ENCODE measurements at regions not wholly inside any gene's neighbourhood (a gene's known extent, or its start where the extent isn't known, plus 50 kb on each side); places are given as distances from the start of the nearest gene placed in this dataset.

DNA sequence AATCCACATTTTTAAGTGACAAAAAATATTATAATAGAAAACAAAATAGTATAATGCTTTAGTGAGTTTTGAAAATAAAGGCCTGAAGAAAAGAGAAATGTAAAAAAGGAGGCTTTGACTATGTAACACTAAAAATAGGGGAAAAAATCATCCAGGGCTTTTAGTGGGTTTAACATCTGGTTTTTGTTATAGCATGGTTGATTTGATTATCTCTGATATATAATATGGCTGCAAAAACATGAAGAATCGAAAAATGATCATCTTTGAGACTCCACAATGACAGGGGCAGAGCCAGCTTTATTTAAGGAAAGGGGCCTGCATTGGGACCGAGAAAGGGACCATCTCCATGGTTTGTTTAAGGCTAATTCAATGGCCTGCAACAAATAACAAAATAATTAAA is 393.8 kb downstream of the PLK2 start:
- DNase-seq = no peak

DNA sequence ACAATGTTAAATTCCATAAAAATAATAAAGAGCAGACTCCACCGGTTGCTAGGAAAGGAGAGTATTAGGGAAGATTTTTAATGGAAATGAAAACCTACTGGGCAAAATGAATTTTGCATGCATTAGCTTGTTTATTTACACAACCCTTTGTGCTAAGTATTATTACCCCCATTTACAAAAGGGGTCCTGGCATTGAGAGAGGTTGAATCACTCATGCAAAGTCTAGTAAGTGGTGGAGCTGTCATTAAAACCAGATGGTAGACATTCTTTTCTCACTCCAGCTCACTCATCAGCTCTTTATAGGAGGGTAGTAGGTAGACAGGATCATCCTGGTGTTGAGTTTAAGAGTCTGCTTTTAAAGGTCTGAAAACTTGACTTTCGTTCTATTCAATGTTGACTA is 395.1 kb downstream of the PLK2 start:
- no peak for DNase-seq

DNA sequence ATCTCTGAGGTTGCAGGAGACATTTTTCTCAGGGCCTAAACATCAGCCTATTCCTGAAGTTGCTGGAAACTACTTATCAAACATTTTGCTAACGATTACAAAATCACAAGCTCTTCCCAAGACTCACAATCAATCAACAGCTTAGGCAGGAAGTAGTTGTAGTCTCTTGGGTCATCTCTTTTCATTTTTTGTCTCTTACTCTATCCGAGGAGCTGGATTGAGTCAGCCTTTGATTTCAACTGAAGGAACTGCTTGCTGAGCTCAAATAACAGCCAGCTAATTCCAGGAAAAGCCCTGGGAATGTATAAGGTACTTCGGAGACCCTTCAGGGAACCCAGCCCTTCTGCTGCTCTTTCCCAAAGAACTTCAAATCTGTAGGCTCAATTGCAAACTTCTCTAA is 398.9 kb downstream of the PLK2 start:
- no peak for DNase-seq

DNA sequence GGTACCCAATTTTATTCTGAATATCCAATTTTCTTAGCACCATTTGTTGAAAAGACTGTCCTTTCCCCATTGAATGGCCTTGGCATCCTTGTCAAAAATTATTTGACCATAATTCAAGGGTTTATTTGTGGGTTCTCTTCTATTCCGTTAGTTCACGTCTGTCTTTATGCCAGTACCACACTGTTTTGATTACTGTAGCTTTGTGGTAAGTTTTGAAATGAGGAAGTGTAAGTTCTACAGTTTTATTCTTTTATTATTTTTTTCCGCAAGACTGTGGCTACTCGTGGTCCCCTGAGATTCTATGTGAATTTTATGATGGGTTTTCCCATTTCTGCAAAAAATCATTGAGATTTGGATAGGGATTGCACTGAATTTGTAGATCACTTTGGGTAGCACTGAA is 402.6 kb downstream of the PLK2 start:
- no peak for DNase-seq

DNA sequence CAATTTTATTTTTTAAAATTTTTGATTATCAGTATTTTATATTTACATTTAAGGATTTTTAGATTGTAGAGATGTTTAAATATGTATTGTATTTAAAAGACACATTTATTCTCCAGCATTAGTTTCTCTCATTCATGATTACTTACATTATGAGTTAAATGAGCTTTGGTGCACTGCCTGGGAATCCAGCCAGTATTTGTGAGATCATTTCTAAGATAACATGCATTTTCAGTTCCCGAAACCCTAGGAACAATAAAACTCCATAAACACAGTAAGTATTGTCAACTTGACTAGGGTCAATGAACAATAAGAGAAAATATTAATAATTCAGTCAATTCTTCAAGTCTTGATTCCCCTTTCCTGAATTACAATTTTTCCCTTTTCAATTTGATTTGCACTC is 403.3 kb downstream of the PLK2 start:
- DNase-seq = no peak

DNA sequence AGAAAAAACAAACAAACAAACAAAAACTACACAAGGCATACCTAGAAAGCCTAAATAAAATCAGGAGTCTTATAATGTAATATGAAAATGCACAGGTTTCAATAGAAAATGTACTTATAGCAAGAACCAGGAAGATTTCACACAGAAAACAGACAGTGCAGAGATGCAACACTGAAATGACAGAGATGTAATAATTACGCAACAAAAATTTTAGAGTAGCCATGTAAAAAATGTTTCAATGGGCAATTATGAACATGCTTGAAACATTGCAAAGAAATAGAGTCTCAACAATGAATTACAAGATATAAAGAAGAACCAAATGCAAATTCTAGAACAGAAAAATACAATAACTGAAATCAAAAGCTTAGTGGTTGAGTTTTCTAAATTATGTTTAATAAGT is 405.9 kb downstream of the PLK2 start:
- DNase-seq = no peak

DNA sequence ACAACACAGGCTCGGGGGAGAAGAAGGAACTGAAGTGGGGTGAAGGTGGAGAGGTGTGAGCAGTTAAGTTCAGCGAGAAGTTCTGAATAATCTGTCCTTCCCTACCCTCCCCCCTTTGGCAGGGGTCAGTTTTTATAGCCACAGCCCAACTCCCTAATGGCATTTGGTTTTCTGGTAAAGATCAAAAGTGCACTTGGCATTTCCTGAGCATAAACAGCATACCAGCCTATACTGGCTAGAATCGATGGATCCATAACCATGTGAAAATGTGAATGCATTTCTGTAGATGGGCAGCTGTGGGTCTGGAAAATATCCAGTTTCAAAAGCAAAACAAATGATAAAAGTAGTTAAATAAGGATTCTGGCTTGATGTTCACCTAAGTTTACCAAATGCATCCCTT is 410.9 kb downstream of the PLK2 start:
- DNase-seq = no peak

DNA sequence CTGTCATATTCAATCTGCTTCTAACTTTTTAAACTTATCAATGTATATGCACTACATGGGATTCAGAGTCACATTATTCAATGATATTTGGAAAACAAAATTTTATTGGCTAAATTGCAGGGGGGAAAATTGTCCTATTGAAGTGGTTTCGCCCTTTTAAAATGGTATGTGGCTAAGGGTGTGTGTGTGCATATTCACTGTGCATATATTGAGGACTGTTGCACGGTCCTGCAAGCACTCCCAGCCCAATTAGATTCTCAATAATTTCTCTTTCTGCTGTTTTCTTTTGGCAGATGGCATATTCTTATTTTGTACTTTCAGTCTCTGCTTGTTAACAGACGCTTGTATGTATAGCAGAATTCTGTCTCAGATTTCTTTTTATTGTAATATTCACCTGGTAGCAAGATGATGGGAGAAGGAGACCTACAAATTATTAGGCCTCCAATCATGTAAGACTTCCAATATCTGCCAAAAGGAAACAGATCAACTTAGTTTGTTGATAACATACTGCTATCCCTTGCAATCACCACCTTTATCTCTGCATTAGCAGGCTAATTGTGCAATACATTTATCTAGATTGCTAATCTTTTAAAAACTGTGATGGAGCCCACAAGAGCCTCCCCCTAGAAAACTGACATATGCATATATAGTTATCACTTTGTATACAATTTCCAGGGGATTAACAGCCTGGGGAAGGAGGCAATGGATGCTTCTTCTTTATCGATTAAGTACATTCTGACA is 411.5 kb downstream of the PLK2 start:
- DNase-seq = no peak

DNA sequence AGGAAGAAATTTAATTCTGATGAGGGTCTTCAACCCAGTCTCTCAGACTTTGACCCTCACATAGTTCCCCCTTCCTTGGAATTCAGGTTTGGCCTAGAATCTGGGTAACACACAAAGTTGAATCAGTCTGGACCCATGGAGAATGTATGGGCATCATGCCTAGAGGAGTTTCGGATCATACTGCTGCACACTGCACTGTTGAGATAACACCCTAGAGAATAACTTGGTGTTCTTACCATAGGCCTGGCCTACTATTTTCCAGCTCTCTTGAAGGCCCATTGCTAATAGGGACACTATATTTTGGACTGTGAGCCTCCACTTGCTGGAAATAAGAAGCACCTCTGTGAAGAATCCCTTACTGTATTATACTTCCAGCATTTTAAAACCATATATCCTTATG is 413.5 kb downstream of the PLK2 start:
- DNase-seq = no peak

DNA sequence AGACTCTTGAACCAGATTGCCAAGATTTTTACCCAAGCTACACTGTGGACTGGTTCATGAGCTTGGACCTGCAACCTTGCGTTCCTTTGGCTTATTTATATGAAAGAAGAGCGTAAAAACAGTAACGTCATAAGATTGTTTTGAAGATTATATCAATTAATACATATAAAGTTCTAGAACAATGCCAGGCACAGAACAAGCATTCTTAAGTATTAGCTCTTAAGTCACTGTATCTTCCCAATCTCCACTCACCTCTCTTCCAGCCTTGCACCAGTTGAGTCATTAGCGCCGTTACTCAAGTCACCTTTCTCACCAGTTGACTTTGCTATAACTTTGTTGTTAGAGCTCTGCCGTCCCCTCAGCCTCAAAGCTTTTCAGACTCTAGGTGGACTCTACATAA is 415.7 kb downstream of the PLK2 start:
- no peak for DNase-seq

DNA sequence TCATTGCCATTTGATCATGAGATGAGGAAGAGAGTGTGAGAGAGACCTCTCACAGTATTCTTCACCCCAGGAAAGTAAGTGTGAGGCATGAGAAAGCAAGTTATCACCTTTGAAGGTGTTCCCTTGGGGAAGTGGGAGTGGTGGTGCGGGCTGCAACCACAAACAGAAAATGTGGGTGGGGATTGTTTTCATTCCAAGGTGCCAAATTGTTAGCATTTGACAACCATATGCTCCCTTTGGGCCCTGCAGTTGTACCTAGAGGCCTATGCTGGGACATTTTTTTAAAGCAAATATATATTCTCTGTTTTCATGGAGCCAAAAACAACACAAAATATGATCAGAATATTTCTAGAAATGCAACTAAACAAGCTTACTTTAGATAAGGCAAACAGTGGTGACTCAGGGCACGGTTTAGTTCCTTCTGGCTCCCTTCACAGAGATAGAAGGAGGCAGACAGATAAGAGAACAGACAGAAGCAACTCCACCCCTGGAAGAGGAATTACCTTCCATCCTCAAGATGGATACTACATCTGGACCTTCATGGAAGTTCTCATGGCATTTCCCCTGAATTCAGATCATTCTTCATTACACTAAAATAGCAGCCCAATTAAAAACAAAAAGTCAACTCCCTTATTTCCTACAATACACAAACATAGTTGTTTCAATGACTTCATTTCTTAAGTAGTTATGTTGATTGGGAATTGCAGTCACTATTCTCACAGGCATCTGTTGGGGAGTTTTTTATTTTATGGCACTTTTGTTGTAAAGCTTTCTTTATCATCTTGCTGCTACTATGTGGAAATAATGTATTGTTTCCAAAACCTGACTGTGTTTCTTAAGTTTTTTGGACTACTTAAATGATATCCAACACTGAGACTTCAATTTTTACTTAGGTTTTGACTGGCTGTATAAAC is 416.6 kb downstream of the PLK2 start:
- DNase-seq = no peak

DNA sequence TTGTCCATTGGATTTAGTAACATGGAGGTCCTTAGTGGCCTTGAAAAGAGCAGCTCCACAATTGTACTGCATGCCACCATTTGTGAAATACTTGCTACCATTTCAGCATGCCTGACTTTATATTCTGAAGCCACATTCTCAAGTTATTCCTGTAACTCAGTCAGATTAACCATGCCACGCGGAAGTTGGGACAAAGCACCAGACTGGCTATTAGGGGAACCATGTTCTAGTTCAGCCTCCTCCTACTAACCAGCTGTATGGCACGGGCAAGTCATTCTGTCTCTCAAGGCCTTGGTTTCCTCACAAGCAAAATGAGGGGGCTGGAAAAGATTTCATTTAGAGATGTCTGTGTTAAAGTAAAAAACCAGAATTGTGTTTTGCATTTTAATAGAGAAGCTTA is 418.0 kb downstream of the PLK2 start:
- DNase-seq = no peak

DNA sequence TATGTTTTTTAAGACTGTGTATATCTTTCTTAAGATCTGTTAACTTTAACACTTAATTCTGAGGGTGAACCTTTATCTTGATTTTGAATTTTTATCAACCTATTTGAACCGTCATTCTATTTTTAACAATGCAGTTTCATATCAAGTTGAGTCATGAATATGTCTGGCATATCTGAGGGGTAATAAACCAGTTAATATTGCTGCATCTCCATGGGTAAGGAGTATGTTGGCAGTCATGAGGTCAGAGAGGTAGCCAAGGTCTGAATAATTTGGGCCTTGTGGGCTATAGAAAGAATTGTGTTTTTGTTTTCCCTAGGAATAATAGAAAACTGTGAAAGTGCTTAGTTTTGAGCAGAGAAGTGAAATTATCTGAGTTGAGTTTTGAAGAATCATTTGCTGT is 419.0 kb downstream of the PLK2 start:
- no peak for DNase-seq

DNA sequence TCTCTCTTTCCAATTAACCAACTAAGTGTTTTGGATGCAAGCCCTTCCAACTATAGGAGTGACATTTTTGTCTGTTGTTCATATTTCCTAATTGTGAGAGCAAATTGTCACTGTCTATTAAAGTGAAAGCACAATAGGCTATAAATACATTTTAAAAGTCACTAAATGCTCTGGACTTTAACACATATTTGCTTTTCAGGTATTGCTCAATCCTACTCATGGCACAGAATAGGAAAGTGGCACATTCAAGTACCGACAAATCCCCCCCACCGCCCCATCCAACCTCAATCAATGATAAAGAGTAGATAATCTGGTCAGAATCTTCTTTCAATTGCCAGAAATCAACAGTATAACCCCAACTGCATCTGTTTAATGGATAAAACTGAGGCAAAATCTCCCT is 419.8 kb downstream of the PLK2 start:
- no peak for DNase-seq

DNA sequence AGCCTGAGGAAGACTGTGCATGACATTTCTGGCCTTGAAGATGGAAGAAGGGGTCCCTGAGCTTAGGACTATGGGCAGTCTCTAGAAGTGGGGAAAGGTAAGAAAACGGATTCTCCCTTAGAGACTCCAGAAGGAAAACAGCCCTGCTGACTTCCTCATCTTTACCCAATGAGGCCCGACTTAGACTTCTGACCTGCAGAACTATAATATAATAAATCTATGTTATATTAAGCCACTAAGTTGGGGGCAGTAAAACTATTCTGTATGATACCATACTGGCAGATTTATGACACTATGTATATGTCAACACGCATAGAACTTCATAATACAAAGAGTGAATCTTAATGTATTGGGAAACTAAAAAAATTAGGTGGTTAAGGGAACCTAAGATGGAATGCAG is 422.0 kb downstream of the PLK2 start:
- no peak for DNase-seq

DNA sequence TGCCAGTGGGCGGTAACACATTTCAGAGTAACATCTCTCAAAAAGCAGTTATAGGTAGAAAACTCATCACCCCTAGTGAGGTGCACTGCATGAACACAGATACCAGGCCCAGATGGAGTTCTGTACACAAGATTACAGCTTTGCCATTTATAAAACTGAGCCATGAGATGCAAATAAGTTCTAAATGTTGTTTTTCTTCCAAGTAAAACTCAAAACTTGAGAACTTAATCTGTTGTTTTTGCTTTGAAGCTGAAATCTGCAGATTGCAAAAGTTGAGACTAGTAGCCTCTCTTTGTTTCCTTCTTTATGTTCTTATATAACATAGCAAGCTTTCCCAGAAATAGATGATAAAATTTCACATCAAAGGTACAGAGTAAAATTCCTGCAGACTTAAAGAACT is 434.1 kb downstream of the PLK2 start:
- DNase-seq = no peak

DNA sequence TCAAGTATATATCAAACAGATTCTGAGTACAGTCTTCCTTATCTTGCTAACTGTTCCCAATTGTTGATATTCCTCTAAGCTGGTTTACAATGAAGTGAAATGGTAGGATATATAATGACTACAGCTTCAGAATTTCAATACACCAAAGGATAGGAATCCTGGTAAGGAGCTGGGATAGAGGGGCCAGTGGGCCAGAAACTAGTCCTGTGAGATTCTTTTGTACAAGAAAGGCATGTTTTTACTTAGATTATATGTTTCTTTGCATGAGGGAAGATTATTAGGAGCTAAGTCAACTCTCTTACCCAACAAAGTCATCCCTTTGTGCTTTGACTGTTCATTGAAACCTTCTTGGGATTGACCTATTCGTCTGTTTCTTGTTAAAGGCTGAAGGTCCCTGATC is 435.7 kb downstream of the PLK2 start:
- no peak for DNase-seq

DNA sequence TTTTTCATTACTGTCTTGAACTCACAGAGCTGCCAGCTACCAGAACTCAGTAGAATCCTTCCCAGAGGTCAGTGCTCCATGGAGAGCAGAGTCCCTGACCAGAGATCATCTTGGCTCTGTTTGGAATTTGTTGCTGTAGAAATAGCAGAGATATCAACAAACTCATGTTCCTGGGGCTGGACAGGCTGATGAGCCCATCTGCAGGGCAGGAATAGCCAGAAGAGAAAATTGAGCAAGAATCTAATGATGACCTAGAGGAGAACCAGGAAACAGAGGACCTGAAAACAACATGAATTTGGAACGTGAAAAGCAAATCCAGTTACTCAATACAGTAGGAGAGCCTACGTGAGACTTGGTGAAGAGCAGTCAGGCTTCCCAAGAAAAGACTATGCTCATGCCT is 437.8 kb downstream of the PLK2 start:
- no peak for DNase-seq

DNA sequence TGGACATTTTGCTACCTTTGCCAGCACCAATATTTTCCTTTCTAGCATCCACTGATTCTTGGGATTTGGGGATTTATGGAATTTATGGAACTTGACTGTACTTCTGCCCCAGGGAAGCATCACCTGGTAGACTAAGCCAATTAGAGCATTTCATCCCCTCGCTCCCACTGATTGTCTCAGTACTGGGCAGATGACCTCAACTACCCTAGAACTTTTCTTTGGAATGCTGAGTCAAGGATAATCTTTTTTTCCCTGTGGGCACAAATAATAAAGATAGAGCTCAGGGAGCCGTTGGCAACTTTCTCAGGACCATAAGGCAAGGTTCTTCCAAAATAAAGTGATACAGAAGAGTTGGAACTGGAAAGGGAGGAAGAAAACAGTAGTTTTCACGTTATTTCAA is 438.4 kb downstream of the PLK2 start:
- no peak for DNase-seq

DNA sequence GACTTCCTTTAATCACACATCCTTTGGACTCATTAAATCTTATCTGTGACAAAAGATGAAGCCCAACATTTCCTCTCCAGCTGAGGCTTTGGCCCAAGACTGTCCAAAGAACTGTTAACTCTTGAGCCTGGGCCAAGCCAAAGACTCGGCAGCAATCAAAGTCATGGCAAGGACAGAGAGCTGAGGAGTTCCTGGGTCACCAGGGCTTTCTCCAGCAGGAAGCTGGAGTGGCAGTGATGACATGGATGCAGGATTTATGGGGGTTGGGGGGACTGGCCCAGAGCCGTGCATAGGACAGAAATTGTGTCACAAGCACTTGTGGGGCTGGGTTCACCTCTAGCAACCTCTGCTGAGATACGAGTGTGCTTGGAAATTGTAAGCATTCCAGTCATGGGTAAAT is 440.3 kb downstream of the PLK2 start:
- DNase-seq = peak; percentile 34

DNA sequence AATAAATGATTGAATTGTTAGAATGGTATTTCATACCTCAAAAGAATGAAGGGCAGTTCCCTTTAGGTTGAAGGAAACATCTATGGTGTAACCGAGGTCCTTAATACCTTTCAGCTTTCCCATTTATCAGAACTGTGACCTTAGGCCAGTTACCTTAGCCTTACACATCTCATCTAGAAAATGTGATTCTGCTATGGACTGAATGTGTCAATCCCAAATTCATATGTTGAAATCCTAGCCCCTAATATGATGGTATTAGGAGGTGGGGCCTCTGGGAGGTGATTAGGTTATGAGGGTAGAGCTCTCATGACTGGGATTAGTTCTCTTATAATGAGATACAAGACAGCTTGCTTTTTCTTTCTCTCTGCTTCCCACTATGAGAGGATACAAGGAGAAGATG is 441.9 kb downstream of the PLK2 start:
- no peak for DNase-seq

DNA sequence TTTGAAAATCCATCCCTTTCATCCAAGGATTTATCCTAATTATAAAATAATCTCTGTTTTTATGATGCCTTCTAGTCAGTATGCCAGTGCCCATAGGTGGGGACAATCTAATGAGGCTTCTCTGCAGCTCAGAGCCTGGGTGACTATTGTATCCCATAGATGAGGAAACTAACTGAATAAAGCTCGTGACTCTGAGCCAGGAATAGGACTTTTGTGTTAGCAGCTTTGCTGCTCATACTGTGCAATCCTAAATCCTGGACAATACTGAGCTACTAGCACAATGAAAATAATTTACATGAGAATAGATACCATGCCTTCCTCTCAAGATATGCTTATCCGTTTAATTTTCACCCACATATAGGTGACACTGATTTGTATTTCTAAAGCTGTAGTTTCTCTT is 443.0 kb downstream of the PLK2 start:
- DNase-seq = no peak

DNA sequence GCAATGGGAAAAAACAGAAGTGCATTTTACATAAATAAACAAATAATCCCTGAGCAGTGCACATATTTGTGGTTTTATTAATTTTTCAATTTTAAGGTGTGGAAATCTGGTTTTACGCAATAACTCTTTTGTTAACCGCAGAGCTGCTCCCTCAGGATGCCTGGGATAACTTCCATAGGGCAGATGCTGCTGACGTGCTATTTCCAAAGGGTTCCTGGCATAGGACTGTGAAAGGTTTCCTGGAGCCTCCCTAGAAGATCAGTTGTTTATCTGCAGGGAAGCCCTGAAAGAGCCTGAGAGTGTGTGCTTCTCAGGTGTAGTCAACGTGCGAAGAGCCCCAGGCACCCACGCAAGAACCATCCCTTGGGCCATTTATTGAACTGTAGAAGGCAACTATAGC is 443.5 kb downstream of the PLK2 start:
- no peak for DNase-seq

DNA sequence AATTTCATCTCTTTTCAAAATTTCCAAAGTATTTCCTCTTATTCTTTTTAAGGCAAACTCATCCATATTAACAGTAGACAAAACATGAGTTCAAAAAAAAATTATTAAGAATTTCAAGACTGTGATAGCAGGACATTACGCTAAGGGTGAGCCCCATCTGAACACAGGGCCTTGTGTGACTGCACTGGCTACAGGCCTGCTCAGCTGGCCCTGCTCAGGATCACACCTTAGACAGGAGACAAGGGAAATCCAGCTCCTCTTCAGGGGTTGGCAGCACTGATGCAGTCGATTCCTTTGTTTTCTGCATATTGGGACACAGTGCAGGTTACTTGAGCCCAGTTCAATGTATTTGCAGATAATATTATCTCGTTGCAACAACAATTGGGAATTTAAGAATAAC is 444.7 kb downstream of the PLK2 start:
- DNase-seq = no peak
